NCI-H146 treated with DMSO at 0.1 percent for 48 hours (cell line): ENCODE measurements at regions not wholly inside any gene's neighbourhood (a gene's known extent, or its start where the extent isn't known, plus 50 kb on each side); places are given as distances from the start of the nearest gene placed in this dataset.
A peak's percentile ranks its signal among the peaks of the same experiment; 100 is the strongest.

Experiments used
- DNase-seq: peaks from one replicate; lab custom pipeline; 2025; ENCODE audit not compliant: unreplicated experiment; lab: John Stamatoyannopoulos, UW

GRCh38 chr5:52491818-52492217, 295.9 kb upstream of the ITGA1 start:
- DNase-seq = no peak

DNA sequence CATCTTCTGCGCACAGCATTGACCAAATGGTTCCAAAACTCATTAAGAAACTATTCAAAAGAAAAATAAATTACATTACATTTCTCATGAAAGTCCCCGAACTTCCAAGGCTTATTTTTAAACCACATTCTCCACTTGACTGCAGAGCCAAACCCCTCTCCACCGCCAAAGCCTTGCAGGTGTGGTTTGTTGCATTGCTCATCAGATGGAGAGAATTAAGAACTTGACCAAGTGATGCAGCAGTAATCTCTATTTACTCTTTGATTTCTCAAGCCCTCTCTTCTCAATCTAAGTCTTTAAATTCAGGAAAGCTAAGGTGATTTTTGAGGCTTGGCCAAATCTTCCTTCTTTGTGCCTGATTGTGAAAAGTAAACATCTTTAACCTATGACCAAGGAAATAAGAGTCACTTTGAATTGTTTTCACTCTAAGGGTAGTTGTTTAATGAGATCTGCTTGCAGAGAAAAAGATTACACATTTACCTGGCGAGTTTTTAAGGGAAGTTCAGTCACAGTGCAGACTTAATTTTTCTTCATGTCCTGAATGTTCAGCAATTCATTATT, 290.5 kb upstream of the ITGA1 start:
- no peak for DNase-seq

DNA sequence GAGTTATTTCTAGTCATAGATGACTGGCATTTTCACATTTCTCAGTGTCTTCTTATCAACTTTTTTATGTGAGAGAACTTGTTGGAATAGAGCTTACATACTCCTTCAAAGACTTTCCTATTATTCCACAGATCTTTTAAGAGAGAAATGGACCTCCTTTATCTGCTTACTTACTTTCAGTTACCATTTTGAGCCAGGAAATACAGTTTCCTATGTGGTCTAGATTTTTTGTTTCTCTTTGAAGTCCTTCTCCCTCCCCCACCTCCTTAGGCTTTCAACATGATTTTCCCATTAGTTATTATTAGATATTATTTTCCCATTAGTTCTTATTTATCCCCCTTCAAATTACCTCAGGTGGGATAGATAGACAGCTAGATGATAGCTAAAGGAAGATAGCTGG, 289.1 kb upstream of the ITGA1 start:
- no peak for DNase-seq

- DNase-seq = peak; percentile 94
Measured at GRCh38 chr5:52502460-52502999, 285.2 kb upstream of the ITGA1 start.

GRCh38 chr5:52504584-52505240, 283.0 kb upstream of the ITGA1 start:
- DNase-seq = no peak

DNA sequence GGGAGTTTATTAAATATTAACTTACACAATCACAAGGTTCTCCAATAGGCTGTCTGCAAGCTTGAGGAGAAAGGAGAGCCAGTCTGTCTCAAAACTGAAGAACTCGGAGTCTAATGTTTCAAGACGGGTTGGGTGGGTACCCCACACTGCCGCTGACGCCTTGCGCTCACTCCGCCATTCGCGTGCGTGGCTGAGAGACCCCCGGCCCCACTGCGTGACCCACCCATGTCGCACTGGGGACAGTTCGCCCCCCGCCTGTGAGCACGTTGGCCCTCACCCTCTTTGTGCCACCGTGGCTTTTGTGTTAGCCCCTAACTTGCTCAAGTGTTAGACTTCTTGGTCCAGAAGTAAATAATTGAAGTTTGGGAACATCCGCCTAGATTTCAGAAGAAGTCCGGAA, 270.0 kb upstream of the ITGA1 start:
- DNase-seq = no peak

DNA sequence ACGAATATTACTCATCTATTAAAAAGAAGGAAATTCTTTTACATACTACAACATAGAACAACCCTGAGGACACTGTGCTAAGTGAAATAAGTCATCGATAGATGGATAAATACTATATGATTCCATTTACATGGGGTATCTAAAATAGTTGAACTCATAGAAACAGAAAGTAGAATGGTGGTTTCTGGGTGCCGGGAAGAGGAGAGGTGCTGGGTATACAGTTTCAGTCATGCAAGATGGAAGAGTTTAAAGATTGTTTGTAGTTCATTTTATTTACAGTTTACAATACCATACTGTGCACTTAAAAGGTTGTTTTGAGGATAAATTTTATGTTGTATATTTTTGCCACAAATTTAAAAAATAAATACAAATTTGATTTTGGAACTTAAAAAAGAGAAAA, 267.5 kb upstream of the ITGA1 start:
- no peak for DNase-seq

GRCh38 chr5:52521236-52521635, 266.5 kb upstream of the ITGA1 start:
- no peak for DNase-seq

DNA sequence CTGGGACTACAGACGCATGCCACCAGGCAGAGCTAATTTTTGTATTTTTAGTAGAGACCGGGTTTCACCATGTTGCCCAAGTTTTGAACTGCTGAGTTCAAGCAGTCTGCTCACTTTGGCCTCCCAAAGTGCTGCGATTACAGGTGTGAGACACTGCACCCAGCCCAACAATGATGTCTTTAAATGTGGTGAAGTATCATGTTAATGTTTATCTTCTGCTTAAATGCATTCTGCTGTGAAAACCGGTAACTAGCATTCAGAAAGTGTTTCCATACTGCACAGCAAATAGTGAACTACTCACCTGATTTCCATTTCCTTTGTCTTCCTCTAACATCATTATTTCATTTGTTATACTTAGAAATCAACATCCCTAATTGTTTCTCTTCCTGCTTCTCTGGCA, 264.0 kb upstream of the ITGA1 start:
- DNase-seq = no peak

DNA sequence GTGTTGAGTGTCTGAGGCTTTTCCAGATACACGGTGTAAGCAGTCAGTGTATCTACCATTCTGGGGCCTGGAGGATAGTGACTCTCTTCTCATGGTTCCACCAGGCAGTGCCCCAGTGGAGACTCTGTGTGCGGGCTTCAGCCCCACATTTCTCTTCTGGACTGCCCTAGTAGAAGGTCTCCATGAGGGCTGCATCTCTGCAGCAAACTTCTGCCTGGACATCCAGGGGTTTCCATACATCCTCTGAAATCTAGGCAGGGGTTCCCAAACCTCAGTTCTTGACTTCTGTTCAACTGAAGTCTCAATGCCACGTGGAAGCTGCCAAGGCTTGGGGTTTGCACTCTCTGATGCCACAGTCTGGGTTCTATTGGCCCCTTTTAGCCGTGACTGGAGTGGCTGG, 256.6 kb upstream of the ITGA1 start:
- no peak for DNase-seq

DNA sequence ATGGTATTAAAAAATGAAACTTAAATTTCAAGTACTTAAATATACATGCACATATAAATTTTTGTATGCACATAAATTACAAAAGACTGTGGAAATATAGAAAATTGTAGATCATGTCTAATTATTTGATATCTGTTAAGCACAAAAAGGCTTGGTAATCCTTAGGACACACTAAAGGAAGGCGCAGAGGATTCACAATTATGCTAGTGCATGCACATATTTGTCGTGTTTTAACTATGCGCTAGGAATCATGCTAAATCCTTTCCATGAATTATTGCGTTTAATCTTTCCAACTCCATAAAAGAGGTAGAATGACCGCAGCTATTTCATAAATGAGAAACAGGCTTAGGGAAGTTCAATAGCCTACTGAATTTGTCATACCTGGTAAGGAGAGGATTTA, 244.1 kb upstream of the ITGA1 start:
- no peak for DNase-seq

DNA sequence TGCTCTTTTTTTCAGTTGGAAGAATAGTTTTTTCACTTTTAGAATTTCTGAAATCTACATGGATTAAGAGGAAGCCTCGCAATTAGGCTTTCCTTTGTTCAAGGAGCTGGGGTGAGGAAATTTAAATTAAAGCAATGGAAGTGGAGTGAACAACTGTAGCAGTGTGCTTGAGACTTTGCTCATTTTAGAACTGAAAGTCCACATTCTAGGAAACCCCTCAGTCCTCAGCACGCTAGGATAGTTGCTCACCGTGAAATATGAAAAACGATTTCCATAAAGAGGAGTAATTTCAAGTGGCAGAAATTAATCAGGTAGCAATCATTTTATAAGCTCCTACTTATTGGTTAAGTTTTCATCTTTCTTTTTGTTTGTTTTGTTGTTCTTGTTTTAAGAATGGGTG, 243.0 kb upstream of the ITGA1 start:
- DNase-seq = no peak

DNA sequence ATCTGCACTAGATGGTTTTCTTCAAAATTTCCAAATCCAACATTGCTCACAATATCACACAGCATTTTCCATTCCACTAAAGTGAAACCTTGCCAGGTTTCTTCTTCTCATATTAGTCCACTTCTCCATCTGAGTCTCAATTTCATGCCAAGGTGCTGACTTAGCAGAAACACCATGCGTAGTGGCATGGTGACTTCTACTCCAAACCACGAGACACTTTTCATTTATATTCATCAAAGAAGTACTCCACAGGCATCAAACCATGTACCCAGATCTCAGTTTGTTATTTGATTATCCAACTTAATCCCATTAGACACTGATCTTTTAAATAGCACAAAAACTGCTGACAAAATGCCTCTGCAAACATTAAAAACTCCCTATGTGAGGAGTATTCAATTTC, 233.4 kb upstream of the ITGA1 start:
- no peak for DNase-seq

DNA sequence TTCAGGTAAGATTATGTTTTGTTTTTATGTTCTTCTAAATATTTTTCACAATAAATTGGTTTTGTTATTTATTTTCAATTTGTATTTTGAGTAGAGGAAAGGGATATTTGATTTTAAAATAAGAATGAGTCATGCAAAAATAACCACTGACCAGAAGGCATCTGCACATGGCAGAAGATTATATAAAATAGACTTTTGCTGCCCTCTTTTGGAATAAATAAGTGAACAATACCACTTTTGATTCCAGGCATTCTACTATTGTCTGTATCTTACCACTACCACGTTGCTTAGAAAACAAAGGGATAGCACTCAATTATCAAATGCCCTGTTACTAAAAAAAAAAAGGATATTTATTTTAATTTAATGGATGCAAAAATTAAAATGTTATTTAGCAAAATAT, 227.3 kb upstream of the ITGA1 start:
- peak; percentile 87 for DNase-seq

DNA sequence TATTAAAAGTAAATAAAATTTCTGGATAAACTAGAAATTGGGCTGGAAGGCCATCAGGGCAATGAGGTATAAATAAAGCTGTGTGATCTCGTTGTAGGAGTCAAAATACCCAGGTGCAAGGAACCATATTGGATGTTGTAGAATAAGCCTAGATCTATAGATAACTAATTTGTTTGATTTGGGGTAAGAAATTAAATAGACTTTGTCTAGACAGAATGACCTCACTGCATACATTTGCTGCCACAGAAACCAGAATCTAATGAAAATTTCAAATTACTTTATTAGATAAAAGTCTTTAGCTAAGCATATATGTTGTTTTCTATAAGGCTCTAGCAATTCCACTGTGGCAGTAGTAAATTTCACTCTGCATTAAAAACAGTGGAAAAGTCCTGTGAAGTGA, 225.2 kb upstream of the ITGA1 start:
- DNase-seq = peak; percentile 33

DNA sequence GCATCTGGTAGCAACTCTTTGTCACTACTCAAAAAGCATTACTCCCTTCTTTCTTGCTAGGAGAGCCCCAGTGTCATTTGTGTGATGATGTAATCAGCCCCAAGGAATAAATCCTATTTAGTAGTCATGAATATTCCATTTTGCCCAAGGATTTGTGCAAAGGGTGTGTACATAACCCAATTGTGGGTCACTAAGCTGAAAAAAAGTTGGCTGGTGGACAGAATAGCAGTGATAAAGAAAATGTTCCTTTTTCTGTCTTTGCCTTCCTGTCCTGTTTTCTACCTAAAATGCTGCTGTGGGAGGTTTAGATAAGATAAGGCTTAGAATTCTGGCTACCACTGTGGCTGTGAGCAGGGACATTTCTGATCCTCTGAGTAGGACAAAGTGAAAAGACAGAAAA, 223.1 kb upstream of the ITGA1 start:
- DNase-seq = no peak

- no peak for DNase-seq
Measured at GRCh38 chr5:52577546-52577945, 210.2 kb upstream of the ITGA1 start.

DNA sequence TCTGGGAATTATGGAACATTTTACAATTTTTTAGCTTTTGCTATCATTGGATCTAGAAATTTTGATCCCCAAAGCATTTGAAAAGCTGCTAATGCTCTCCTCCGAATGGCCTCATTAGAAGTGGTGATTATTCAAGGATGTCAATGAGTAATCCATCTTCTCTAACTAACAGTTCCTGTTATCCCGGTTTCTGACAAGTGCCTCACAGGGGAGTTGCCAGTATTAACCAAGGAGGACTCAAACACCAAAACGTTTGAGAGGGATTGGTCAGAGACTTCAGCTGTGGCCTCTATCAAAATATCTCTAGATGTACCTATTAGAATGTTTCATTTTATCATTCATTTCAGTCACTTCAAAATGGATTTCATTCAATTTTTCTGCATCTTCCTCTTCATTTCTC, 208.3 kb upstream of the ITGA1 start:
- DNase-seq = no peak

GRCh38 chr5:52580921-52581320, 206.8 kb upstream of the ITGA1 start:
- DNase-seq = no peak

GRCh38 chr5:52582313-52582712, 205.4 kb upstream of the ITGA1 start:
- no peak for DNase-seq

- DNase-seq = no peak
Measured at GRCh38 chr5:52587131-52587530, 200.6 kb upstream of the ITGA1 start.

- DNase-seq = no peak
Measured at GRCh38 chr5:52597625-52598024, 190.1 kb upstream of the ITGA1 start.

DNA sequence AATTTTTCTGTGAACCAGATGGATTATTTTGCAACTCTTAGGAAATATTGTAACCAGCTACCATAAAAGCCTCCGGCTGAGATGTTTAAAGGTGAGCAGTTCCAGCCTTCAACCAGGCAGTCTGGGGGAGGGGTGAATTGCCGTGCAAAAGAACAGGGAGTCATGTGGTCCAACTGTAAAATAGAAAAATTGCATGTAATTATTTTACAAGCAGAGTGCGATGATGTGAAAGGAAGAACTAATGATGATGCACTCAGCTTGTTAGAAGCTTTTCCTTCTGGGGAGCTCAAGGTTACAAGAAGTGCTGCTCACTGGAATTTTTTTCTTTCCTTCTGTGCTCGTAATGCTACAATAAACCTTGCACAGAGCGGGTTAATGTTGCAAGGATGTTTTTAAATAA, 188.7 kb upstream of the ITGA1 start:
- DNase-seq = peak; percentile 15
